ENCODE measurements at regions not wholly inside any gene's neighbourhood (a gene's known extent, or its start where the extent isn't known, plus 50 kb on each side); places are given as distances from the start of the nearest gene placed in this dataset.

- DNase-seq = no peak
Measured at GRCh38 chr11:80365076-80365725, 924.4 kb upstream of the TENM4 start.

GRCh38 chr11:80362563-80363340, 921.9 kb upstream of the TENM4 start:
- no peak for DNase-seq

DNA sequence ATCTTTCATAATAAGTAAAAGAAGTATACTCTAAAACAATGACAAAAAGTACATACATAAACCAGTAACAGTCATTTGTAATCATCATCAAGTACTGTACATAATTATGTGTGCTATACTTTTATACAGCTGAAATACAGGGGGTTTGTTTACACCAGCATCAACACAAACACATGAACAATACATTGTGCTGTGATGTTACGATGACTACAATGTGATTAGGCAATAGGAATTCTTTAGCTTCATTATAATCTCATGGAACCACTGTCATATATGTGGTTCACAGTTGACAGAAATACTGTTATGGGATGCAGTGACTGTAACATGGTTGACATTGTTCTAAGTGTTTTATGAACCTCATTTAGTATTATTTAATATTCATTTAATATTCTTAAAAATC, 914.4 kb upstream of the TENM4 start:
- no peak for DNase-seq

GRCh38 chr11:80350541-80350940, 909.7 kb upstream of the TENM4 start:
- no peak for DNase-seq

DNA sequence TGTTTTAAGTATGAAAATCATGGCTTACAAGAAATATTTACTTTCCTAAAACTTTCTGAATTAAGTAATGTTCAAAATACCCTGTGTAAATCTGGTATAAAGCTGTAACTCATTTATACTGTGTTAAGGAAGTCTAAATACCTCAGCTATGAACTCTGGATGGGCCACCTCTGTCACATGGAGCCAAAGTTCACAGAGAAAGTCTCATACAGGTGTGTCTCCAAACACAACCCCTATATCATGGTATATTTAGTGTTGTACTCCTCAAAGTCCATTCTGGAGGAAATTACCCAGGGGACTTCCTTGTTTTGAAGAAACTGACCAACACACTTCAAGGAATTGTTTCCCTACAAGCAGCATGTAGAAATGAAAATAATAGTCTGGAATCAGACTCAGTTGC, 909.2 kb upstream of the TENM4 start:
- DNase-seq = no peak

GRCh38 chr11:80346353-80347059, 905.7 kb upstream of the TENM4 start:
- no peak for DNase-seq

GRCh38 chr11:80343436-80343835, 902.6 kb upstream of the TENM4 start:
- DNase-seq = no peak

DNA sequence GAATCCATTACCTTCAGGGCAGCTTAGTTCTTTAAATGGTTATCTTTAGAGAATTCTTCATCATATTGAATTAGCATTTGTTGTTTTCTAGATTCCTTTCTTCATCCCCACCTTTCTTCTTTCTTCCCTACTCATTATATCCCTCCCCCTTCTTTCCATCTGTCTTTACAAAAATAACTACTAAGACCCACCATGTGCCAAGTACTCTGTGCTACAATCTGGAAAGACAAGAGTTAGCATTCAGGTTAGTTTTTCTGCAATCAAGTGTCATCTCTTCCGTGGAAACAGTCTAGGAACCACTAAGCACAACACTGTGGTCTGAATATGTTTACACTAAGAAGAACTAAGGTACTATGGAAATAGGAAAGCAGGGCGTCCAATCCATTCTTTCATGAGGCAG, 897.4 kb upstream of the TENM4 start:
- DNase-seq = no peak

- no peak for DNase-seq
Measured at GRCh38 chr11:80331694-80332093, 890.9 kb upstream of the TENM4 start.

GRCh38 chr11:80330264-80330663, 889.4 kb upstream of the TENM4 start:
- no peak for DNase-seq

DNA sequence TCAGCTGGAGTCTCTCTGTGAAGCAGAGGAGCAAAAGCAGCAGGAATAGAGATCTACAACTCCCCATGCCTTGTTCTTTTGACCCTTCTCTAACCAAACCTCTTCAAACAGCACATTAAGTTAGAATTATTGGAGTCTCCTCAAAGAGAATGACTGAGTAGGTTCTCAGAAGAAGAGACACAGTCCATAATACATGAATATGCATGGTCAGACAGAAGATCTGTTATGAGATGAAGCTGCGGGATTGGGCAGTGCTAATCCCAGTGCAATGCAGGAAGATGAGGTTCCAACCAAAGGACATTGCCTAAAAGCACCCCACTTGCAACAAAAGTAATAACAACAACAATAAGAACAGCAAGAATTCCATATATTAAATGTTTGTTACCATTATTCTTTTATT, 887.9 kb upstream of the TENM4 start:
- DNase-seq = no peak

GRCh38 chr11:80327956-80328614, 887.3 kb upstream of the TENM4 start:
- no peak for DNase-seq

- no peak for DNase-seq
Measured at GRCh38 chr11:80321786-80322185, 881.0 kb upstream of the TENM4 start.

- DNase-seq = no peak
Measured at GRCh38 chr11:80320765-80321164, 879.9 kb upstream of the TENM4 start.

- DNase-seq = no peak
Measured at GRCh38 chr11:80320226-80320625, 879.4 kb upstream of the TENM4 start.

- DNase-seq = no peak
Measured at GRCh38 chr11:80317612-80318011, 876.8 kb upstream of the TENM4 start.

DNA sequence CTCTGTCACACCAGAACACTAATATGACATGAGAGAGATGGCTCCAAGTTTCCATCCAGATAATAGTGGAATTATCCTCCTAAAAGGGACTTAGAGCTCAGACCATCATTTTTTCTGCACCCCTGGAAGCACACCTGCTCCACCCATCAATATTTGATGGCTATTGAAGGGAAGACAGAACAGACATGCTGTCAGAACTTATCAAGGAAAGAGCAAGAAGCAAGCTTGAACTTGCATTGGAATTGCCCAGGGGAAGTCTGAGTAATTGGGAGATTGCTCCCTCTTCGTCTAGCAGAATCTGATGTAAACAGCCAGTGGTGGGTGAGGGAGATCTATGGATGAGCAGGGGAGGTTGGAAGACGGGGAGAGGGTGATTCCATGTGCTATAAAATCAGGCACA, 874.4 kb upstream of the TENM4 start:
- no peak for DNase-seq

DNA sequence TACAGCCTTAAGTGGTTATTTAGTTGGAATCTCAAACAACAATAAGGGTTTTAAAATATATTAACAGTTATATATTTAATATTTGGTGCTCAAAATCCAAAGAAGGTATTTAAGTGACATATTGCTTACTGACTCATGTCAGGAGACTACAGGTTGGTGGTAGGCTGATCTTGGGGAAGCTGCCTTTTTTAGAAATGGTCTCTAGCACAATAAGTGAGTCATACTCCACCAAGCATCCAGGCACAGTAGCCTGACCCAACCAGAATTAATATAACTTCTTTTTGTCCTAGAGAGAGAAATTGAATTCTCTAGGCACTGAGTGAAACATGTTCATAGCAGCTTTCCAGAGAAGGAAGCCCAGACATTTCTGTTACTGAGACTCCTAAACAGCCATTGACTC, 868.5 kb upstream of the TENM4 start:
- no peak for DNase-seq

- no peak for DNase-seq
Measured at GRCh38 chr11:80307676-80308075, 866.8 kb upstream of the TENM4 start.

DNA sequence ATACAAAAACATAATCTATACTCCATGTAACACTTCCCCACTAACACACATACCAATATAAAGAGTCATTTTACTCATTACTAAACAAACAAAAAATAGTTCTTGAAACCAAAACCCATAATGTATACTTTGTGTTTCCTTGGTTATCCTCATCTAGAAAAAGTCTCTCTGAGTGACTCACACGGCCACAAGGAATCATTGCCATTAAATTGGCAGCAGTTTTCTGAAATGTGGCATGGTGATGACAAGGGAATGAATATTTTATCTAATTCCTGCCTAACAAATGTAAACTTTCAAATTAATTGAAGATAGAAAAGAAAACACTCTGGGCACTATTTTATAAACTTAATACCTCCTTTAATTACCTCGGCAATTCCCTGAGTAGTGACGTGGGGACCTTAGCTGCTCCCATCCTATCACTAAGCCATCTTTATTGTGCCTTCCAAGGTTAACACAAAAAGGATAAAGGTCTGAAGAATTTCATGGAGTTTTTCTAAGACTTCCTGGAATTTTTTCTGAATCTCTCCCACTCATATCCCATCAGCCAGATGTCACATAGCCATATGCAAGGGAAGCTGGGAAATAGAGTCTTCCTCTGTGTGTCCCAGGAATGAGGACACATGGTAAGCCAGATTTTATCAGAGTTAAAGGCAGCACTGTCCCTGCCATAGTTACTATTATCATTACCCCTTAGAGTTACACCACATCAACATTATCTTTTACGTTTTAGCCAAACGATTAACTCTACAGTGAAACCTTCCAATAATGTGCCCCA, 857.2 kb upstream of the TENM4 start:
- DNase-seq = no peak

DNA sequence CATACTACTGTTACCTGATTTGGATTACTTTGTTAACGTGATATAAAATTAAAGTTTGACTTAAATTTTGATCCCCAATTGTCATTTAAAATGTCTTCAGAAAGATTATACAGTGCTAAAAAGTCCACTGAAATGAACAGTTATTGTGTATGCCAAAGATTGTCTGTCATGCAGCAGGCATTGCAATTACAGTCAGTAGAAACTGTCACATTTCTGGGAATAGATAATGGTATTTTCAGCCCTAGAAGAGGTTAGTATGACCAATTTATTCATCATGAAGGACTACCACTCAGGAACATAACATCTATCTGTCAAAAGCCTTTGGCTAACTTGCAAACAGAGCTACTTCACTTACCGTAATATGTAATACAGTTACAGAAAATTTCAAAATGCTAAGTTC, 852.5 kb upstream of the TENM4 start:
- no peak for DNase-seq

GRCh38 chr11:80284946-80285785, 844.3 kb upstream of the TENM4 start:
- DNase-seq = no peak

Data from inflammatory macrophage treated with lipopolysaccharide for 4 hours (primary cell).